Omental fat pad (tissue), 3 donors: ENCODE measurements at regions not wholly inside any gene's neighbourhood (a gene's known extent, or its start where the extent isn't known, plus 50 kb on each side); places are given as distances from the start of the nearest gene placed in this dataset.

Source experiments
- ATAC-seq: fragments of 150-250 bp; one replicate; pipeline ENCODE4 v1.9.1; 2016; ENCODE audit warnings: mild to moderate bottlenecking, moderate library complexity; ENCODE audit not compliant: low FRiP score
- DNase-seq: peaks from one replicate; pipeline ENCODE4 v3.0.0-alpha.2; 2019; ENCODE audit warnings: low spot score
- TF ChIP-seq, protein P1 (sequence below), 3 donors: fragments of 450-650 bp; IDR thresholded peaks; one replicate each; pipeline ENCODE4 v1.5.1; 2016 to 2017; ENCODE audit warnings: antibody characterized with exemption in 3 of 3, mild to moderate bottlenecking in 3 of 3, moderate library complexity in 2 of 3

GRCh38 chr4:155570661-155571060 is 96.0 kb upstream of the GUCY1A1 start:
- ATAC-seq (no peak), DNase-seq (no peak)
- TF ChIP-seq, protein P1, sequence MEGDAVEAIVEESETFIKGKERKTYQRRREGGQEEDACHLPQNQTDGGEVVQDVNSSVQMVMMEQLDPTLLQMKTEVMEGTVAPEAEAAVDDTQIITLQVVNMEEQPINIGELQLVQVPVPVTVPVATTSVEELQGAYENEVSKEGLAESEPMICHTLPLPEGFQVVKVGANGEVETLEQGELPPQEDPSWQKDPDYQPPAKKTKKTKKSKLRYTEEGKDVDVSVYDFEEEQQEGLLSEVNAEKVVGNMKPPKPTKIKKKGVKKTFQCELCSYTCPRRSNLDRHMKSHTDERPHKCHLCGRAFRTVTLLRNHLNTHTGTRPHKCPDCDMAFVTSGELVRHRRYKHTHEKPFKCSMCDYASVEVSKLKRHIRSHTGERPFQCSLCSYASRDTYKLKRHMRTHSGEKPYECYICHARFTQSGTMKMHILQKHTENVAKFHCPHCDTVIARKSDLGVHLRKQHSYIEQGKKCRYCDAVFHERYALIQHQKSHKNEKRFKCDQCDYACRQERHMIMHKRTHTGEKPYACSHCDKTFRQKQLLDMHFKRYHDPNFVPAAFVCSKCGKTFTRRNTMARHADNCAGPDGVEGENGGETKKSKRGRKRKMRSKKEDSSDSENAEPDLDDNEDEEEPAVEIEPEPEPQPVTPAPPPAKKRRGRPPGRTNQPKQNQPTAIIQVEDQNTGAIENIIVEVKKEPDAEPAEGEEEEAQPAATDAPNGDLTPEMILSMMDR (IDR thresholded peaks at IDR 0.05), result no peak

DNA sequence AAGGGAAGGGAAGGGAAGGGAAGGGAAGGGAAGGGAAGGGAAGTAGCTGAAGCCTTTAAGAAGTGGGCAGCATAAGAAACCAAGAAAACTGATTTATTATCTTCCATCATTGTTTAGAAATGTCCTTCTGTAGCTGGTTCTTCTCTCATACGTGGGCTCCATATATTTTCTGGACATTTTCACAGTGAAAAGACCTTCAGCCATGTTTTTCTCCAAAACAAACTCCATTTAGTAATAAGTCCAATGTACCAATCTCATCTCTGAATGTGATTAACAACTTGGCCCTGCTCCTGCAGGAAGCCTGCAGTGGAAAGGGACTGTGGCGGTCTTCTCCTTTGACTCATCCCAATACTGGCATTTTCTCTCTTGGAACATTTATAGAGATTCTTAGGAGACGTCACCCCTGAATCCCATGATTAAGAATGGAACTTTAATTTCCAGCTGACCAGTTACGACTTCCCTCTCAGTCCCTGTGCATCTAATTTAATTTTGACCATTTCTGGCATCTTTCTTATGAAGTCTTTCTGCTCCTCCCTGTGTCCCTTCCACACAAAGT is 96.6 kb upstream of the GUCY1A1 start:
- DNase-seq (no peak), ATAC-seq (no peak)
- TF ChIP-seq, protein P1 (IDR thresholded peaks at IDR 0.05), result no peak

GRCh38 chr4:155569471-155569870 is 97.2 kb upstream of the GUCY1A1 start:
- ATAC-seq (no peak), DNase-seq (no peak)
- TF ChIP-seq, protein P1 (IDR thresholded peaks at IDR 0.05), result no peak

DNA sequence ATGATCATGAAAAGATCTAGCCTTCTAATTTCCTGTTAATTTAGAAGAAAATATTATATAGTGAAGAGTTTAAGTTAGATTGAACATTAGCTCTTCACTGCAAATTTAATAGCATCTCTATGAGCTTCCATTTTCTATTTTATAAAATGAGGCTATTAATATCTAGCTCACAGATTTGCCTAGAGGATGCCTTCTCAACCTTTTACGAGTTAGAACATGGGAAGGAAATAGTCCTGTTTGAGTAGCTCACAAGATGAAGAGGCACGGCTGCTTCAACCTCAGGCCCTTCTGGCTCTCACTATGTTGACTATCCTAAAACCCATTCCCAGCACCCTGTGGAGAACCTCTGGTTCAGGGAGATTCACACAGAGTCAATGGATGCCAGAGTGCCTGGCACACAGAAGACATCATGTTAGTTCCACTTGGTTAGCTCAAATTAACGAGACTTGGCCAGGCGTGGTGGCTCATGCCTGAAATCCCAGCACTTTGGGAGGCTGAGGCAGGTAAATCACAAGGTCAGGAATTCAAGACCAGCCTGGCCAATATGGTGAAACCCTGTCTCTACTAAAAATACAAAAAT is 97.9 kb upstream of the GUCY1A1 start:
- ATAC-seq (no peak), DNase-seq (no peak)
- TF ChIP-seq, protein P1 (IDR thresholded peaks at IDR 0.05), result no peak

DNA sequence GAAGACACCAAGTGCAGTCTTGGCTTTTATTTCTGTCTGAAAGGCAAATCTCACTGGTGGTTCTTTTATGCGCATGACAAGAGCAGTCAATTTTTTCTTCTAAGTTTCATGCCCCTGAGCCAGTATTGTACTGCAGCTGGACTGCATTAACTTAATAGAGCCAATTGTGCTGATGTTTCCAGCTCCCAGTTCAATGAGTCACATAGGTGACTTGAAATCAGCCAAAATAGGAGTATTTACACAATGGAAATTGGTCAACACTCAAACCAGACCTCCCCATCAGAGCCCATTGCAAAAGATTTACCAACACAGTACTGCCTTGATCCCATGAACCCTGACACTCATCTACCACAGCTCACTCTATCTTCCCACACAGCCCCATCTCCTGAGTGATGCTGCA is 100.3 kb upstream of the GUCY1A1 start:
- no peak for ATAC-seq

GRCh38 chr4:155565776-155566175 is 100.9 kb upstream of the GUCY1A1 start:
- no peak for ATAC-seq
- DNase-seq, result no peak
- TF ChIP-seq, protein P1 (IDR thresholded peaks at IDR 0.05), result no peak

More for the DNA sequence above, 100.3 kb upstream of the GUCY1A1 start:
- TF ChIP-seq, protein P1 (IDR thresholded peaks at IDR 0.05), result no peak
- no peak for DNase-seq

DNA sequence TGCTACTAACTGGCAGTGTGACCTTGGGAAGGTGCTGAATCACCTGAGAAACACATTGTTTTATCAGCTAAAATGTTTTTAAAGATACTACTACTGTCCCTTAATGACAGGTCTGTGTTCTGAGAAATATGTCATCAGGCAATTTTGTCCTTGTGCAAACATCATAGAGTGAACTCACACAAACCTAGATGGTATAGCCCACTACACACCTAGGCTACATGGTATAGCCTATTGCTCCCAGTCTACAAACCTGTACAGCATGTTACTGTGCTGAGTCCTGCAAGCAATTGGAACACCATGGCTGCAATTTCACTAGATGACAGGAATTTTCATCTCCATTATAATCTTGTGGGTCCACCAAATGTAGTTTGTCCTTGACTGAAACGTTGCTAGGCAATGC is 101.3 kb upstream of the GUCY1A1 start:
- TF ChIP-seq, protein P1 (IDR thresholded peaks at IDR 0.05), result no peak
- ATAC-seq (no peak), DNase-seq (no peak)
